Suprapubic skin (tissue), 4 donors: ENCODE measurements at regions not wholly inside any gene's neighbourhood (a gene's known extent, or its start where the extent isn't known, plus 50 kb on each side); places are given as distances from the start of the nearest gene placed in this dataset.

Source experiments
- CTCF ChIP-seq, 2 donors: fragments of 200-600 bp in 1 of 2; fragments of 450-650 bp in 1 of 2; sonication (generic) in 1 of 2; IDR thresholded peaks; one replicate each; pipeline ENCODE4 v1.5.1; 2016 to 2019; ENCODE audit warnings: antibody characterized with exemption in 2 of 2, mild to moderate bottlenecking in 1 of 2, moderate library complexity in 1 of 2
- EP300 ChIP-seq: sonication (generic); formaldehyde crosslinking; IDR thresholded peaks from one replicate; pipeline ENCODE4 v1.6.1; 2017; ENCODE audit warnings: antibody characterized with exemption
- POLR2A ChIP-seq, 2 donors: fragments of 450-650 bp; IDR thresholded peaks; one replicate each; pipeline ENCODE4 v1.6.1; 2017; ENCODE audit warnings: antibody characterized with exemption in 2 of 2, mild to moderate bottlenecking in 2 of 2, moderate library complexity in 2 of 2
- POLR2AphosphoS5 ChIP-seq, 3 donors: sonication (generic); formaldehyde crosslinking; IDR thresholded peaks; one replicate each; pipeline ENCODE4 v1.6.1; 2017; ENCODE audit warnings: antibody characterized with exemption in 3 of 3

GRCh38 chr3:71900057-71900456 is 115.1 kb upstream of the PROK2 start:
- TF ChIP-seq CTCF (IDR thresholded peaks at IDR 0.05), result no peak
- no peak for TF ChIP-seq EP300
- no peak for TF ChIP-seq POLR2A (IDR thresholded peaks at IDR 0.05)
- TF ChIP-seq POLR2AphosphoS5 (IDR thresholded peaks at IDR 0.05), result no peak
